Cardiac muscle cell (in vitro differentiated cells and primary cell): ENCODE measurements at regions not wholly inside any gene's neighbourhood (a gene's known extent, or its start where the extent isn't known, plus 50 kb on each side); places are given as distances from the start of the nearest gene placed in this dataset.

Experiments used
- DNase-seq, 2 donors: peaks; one replicate each; pipeline versions ENCODE4 v3.0.0 to v3.0.0-alpha.2; 2010 to 2017; ENCODE audit warnings: low read depth in 1 of 2, low spot score in 1 of 2
- H3K27ac ChIP-seq: fragments of 200-600 bp; sonication (generic); 2 replicates; pipeline ENCODE4 v1.5.1; 2016
- H3K27me3 ChIP-seq: fragments of 200-600 bp; sonication (generic); 2 replicates; pipeline ENCODE4 v1.6.0; 2016; ENCODE audit warnings: control low read depth
- H3K36me3 ChIP-seq: fragments of 200-600 bp; sonication (generic); 2 replicates; pipeline ENCODE4 v1.5.1; 2016; ENCODE audit warnings: control low read depth
- H3K4me1 ChIP-seq: fragments of 200-600 bp; sonication (generic); 2 replicates; pipeline ENCODE4 v1.8.1; 2017; ENCODE audit warnings: low read depth, mild to moderate bottlenecking, mixed run types
- H3K4me3 ChIP-seq: fragments of 200-600 bp; sonication (generic); 2 replicates; pipeline ENCODE4 v1.5.1; 2016; ENCODE audit warnings: mild to moderate bottlenecking
- H3K9me3 ChIP-seq: fragments of 200-600 bp; sonication (generic); 2 replicates; pipeline ENCODE4 v1.5.1; 2017; ENCODE audit warnings: low read depth, mild to moderate bottlenecking, control low read depth
- TF ChIP-seq, protein P1 (sequence below): IDR thresholded peaks from 2 replicates; pipeline ENCODE4 v1.5.1; 2012; ENCODE audit warnings: low read depth, mild to moderate bottlenecking, low read length

DNA sequence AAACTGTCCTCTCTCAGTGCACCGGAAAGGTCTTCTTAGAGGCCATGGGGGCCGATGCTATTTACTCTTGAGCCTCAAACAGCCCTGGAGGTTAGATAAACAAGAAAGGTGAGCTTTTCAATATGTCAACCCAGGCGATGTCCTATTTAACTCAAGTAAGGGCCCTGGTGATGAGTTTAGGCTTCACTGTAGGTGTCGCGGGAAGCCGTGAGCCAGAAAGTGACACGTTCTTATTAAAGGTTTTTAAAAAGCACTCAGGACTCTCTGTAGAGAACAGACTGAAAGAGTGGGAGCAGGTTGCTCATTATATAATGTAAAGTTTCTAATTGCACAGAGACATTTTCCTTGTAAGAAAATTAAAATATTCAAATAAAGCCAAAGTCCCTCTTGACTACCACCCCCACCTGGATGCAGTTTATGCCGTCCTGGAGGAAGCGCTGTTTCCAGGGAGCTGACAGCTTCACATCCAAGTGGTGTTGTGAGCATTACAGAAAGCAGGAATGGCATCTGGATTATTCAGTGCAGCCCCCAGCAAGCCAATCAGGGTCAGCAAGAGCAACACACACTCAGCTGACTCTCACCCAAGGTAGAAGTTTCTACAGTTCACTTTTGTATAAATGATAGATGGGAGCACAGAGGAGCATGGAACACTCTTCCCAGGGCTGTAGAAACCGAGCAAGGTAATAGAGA, 280.3 kb downstream of the DRD1 start:
- Histone ChIP-seq H3K4me1 (peaks cover 8% of the 10 kb centered on the region), H3K4me3 (no peak overlapping the region), H3K27ac (no peak overlapping the region), H3K36me3 (no peaks in the 10 kb centered on the region), H3K27me3 (no peaks in the 10 kb centered on the region), H3K9me3 (no peaks in the 10 kb centered on the region)
- peak in 1 of 2 donors; percentile 51 for DNase-seq
- TF ChIP-seq, protein P1, sequence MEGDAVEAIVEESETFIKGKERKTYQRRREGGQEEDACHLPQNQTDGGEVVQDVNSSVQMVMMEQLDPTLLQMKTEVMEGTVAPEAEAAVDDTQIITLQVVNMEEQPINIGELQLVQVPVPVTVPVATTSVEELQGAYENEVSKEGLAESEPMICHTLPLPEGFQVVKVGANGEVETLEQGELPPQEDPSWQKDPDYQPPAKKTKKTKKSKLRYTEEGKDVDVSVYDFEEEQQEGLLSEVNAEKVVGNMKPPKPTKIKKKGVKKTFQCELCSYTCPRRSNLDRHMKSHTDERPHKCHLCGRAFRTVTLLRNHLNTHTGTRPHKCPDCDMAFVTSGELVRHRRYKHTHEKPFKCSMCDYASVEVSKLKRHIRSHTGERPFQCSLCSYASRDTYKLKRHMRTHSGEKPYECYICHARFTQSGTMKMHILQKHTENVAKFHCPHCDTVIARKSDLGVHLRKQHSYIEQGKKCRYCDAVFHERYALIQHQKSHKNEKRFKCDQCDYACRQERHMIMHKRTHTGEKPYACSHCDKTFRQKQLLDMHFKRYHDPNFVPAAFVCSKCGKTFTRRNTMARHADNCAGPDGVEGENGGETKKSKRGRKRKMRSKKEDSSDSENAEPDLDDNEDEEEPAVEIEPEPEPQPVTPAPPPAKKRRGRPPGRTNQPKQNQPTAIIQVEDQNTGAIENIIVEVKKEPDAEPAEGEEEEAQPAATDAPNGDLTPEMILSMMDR: no peak

DNA sequence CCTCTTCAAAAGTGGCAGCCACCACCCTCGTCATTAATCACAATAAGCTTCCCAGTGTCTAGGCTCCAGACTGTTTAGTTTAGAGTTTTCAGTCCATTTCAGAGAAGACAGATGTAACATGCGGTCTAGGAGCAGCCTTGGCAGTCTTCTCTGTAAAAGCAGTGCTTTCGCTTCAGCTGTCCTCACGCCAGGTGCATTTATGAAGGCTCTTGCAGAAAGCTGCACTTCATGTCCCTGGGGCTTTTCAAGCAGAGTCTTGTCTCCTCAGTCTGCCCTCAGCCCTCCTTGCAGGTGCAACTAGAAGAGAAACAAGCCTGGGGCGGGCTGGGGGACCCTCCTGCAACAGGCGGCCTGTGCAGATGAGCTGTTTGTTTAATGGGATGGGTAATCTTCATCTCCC, 281.9 kb downstream of the DRD1 start:
- Histone ChIP-seq H3K36me3 (no peaks in the 10 kb centered on the region), H3K4me3 (no peak overlapping the region), H3K9me3 (no peaks in the 10 kb centered on the region), H3K27me3 (no peaks in the 10 kb centered on the region), H3K27ac (no peak overlapping the region), H3K4me1 (peaks cover 8% of the 10 kb centered on the region)
- no peak for DNase-seq
- TF ChIP-seq, protein P1: no peak

DNA sequence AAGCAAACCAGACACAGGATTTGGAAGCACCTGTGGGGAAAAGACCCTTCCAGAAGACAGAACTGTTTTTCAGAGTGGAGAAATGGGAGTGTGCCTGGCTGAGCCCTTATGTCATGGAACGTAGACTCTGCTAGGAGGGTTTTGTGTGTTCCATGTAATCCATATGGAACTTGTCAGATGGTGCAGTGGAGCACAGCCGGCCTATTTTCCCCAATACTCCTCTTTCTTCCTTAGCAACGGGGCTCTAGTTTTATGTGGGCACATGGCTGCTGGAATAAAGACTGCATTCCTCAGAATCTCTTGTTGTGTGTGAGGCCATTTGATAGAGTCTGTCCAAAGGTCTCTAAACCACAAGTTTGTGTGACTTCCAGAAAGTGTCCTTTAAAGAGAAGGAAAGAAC, 284.0 kb downstream of the DRD1 start:
- Histone ChIP-seq H3K9me3 (no peaks in the 10 kb centered on the region), H3K27me3 (no peaks in the 10 kb centered on the region), H3K27ac (no peak overlapping the region), H3K4me1 (peaks cover 8% of the 10 kb centered on the region), H3K4me3 (no peak overlapping the region), H3K36me3 (no peaks in the 10 kb centered on the region)
- no peak for DNase-seq
- TF ChIP-seq, protein P1: no peak

DNA sequence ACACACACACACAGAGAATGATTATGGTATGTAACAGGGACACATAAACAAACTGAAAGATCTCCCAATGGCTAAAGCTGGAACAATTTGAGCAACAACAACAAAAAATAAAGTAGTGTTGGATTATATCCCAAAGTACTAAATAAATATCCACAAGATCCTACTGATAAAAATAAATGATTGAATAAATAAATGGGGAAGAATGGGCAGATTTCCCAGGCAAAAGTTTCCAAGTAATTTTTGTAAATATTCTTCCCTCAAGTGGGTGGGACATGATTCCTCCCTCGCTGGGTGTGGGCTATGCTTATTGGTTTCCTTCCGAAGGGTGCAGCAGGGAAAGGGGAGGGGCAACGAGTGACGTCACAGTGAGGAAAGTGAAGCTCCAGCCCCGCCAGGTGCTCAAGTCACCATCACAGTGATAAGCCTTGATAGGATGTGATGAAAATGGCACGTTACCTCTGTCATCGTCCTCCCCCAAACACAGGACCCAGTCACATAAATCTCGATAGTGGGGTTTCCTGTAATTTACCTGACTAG, 295.3 kb downstream of the DRD1 start:
- Histone ChIP-seq H3K27me3 (no peaks in the 10 kb centered on the region), H3K36me3 (no peaks in the 10 kb centered on the region), H3K27ac (no peak overlapping the region), H3K4me1 (no peaks in the 10 kb centered on the region), H3K4me3 (no peak overlapping the region), H3K9me3 (no peaks in the 10 kb centered on the region)
- DNase-seq: no peak
- TF ChIP-seq, protein P1: no peak

DNA sequence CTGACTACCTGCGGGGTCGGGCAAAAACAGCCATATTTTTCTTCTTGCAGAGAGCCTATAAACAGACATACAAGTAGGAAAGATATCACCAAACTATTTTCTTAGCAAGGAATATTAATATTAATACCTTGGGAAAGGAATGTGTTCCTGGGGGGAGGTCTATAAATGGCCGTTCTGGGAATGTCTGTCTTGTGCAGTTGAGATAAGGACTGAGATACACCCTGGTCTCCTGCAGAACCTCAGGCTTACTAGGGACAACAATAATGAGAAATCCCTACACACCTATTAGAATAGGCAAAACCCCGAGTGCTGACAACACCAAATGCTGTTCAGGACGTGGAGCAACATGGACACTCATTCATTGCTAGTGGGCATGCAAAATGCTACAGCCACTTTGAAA, 297.2 kb downstream of the DRD1 start:
- no peaks in the 10 kb centered on the region for H3K27me3 ChIP-seq
- no peaks in the 10 kb centered on the region for H3K4me1 ChIP-seq
- H3K9me3 ChIP-seq: no peaks in the 10 kb centered on the region
- TF ChIP-seq, protein P1: no peak
- no peaks in the 10 kb centered on the region for H3K36me3 ChIP-seq
- DNase-seq: no peak
- H3K4me3 ChIP-seq: no peak overlapping the region
- no peak overlapping the region for H3K27ac ChIP-seq
